Neutrophil (primary cell): ENCODE measurements at regions not wholly inside any gene's neighbourhood (a gene's known extent, or its start where the extent isn't known, plus 50 kb on each side); places are given as distances from the start of the nearest gene placed in this dataset.

Experiments used
- H3K27ac ChIP-seq: fragments of 200-600 bp; sonication (generic); 2 replicates; pipeline ENCODE4 v1.5.1; 2016; ENCODE audit warnings: mild to moderate bottlenecking, moderate library complexity
- H3K27me3 ChIP-seq: fragments of 200-600 bp; sonication (generic); 2 replicates; pipeline ENCODE4 v1.6.0; 2016; ENCODE audit warnings: mild to moderate bottlenecking
- H3K36me3 ChIP-seq: fragments of 200-600 bp; sonication (generic); 2 replicates; pipeline ENCODE4 v1.5.1; 2017
- H3K4me1 ChIP-seq, 2 experiments: fragments of 200-600 bp in 1 of 2; sonication (generic) in 1 of 2; 1 replicate in 1 of 2; 2 replicates in 1 of 2; pipeline versions ENCODE4 v1.5.1 to v1.6.1; 2013 to 2016; ENCODE audit warnings: low read depth in 1 of 2, low read length in 1 of 2, mild to moderate bottlenecking in 1 of 2, moderate library complexity in 1 of 2; ENCODE audit not compliant: control insufficient read depth in 1 of 2, insufficient read depth in 1 of 2
- H3K4me3 ChIP-seq, 2 experiments: fragments of 200-600 bp in 1 of 2; sonication (generic) in 1 of 2; 1 replicate in 1 of 2; 2 replicates in 1 of 2; pipeline ENCODE4 v1.5.1; 2013 to 2016; ENCODE audit warnings: low read depth in 1 of 2, low read length in 1 of 2, mild to moderate bottlenecking in 1 of 2, moderate library complexity in 1 of 2
- H3K9me3 ChIP-seq: fragments of 200-600 bp; sonication (generic); 2 replicates; pipeline ENCODE4 v1.5.1; 2016
- TF ChIP-seq, protein P1 (sequence below): fragments of 200-600 bp; sonication (generic); IDR thresholded peaks from 2 replicates; pipeline ENCODE4 v1.5.1; 2016; ENCODE audit warnings: antibody characterized with exemption

DNA sequence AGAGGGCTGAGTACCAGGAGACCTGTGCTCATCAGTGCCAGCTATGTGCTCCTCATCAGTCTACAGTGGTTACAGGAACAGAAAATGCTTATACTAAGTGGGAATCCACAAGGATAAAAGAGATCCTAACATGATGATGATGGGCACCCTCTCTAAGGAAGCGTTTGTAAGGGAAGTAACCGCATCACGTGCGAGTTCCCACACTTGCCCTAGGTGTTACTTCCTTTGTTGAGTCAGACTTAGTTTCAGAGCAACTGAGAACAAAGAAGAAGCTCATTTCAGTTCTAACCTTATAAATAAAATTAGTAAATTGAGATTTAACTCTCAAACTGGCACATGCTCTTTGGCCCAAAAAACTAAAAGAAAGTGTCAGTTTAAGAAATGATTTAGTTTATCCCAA lies 956.4 kb upstream of the TMEM132C start:
- no peaks in the 10 kb centered on the region for H3K4me1 ChIP-seq

DNA sequence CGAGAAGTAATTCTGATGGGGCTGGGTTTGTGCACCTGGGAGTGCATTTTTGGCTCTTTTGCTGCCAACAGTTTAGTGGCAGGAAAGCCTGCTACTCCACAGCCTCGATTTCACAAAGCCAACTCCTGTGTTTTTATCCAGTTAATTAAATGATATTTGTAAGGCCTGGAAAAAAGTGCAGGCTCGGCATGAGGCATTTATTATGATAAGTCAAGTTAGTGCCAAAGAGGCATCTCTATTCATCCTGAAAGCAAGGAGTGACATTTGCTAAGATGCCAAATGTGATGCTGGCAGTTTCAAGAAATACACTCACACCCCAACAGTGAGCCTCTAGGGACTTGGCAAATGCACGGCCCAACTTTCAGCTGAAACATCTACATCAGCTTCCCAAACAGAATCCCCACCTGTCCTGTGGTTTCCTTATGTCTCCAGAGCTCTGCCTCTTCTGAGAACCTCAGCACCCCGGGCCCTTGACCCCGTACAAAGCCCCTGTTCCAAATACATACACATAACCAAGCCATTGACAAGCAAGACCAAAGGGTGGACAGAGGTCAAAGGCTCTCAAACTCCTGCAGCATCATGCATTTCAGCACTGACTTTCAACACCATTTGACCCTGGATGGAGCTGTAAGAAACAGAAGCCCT lies 955.1 kb upstream of the TMEM132C start:
- Histone ChIP-seq H3K36me3 (no peaks in the 10 kb centered on the region), H3K4me1 (no peaks in the 10 kb centered on the region), H3K27ac (no peak overlapping the region), H3K9me3 (no peaks in the 10 kb centered on the region), H3K4me3 (no peak overlapping the region), H3K27me3 (no peaks in the 10 kb centered on the region)
- TF ChIP-seq, protein P1, sequence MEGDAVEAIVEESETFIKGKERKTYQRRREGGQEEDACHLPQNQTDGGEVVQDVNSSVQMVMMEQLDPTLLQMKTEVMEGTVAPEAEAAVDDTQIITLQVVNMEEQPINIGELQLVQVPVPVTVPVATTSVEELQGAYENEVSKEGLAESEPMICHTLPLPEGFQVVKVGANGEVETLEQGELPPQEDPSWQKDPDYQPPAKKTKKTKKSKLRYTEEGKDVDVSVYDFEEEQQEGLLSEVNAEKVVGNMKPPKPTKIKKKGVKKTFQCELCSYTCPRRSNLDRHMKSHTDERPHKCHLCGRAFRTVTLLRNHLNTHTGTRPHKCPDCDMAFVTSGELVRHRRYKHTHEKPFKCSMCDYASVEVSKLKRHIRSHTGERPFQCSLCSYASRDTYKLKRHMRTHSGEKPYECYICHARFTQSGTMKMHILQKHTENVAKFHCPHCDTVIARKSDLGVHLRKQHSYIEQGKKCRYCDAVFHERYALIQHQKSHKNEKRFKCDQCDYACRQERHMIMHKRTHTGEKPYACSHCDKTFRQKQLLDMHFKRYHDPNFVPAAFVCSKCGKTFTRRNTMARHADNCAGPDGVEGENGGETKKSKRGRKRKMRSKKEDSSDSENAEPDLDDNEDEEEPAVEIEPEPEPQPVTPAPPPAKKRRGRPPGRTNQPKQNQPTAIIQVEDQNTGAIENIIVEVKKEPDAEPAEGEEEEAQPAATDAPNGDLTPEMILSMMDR = no peak

More for the DNA sequence above, 956.4 kb upstream of the TMEM132C start:
- no peaks in the 10 kb centered on the region for H3K9me3 ChIP-seq
- no peak overlapping the region for H3K4me3 ChIP-seq
- TF ChIP-seq, protein P1 = no peak
- H3K27ac ChIP-seq = no peak overlapping the region
- no peaks in the 10 kb centered on the region for H3K36me3 ChIP-seq
- no peaks in the 10 kb centered on the region for H3K27me3 ChIP-seq

DNA sequence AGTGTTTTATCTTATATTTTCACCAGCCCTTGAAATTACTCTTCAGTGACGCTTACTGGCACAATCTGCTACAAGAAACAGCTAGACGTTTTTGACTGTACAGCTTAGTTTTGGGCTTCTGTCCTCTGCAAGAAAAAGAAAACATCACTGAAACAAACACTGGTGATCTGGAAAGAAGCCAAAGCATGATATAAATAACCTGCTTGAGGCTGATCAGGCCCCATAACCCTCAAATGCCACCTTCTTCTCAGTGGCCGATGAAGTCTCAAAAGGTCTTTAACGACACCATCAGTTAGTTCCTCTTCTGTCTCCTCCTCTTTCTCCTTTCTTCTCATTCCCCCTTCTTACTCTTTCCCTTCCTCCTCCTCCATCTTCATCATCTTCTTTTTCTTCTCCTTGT lies 942.3 kb upstream of the TMEM132C start:
- no peak overlapping the region for H3K4me3 ChIP-seq
- no peaks in the 10 kb centered on the region for H3K27me3 ChIP-seq
- no peaks in the 10 kb centered on the region for H3K4me1 ChIP-seq
- H3K36me3 ChIP-seq = no peaks in the 10 kb centered on the region
- no peak overlapping the region for H3K27ac ChIP-seq
- no peaks in the 10 kb centered on the region for H3K9me3 ChIP-seq
- TF ChIP-seq, protein P1 = no peak

DNA sequence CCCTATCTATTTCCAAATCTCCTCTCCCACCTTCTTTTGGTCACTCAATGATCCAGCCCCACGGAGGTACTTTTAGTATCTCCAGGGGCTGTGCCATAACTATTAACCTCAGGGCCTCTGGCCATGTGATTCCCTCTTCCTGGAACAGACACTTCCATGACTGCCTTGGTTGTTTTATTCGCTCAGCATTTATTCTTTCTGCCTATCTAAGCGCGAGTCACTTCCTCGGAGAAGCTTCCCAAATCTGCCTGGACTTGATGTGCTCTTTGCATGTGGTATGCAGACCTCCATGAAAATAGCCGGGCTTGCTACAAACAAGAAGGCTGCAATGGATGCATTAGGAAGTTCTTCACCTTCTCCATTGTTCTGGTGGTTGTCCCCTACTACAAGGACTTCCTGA lies 939.0 kb upstream of the TMEM132C start:
- H3K36me3 ChIP-seq = no peaks in the 10 kb centered on the region
- TF ChIP-seq, protein P1 = no peak
- H3K27ac ChIP-seq = no peak overlapping the region
- H3K27me3 ChIP-seq = no peaks in the 10 kb centered on the region
- H3K4me1 ChIP-seq = no peaks in the 10 kb centered on the region
- no peak overlapping the region for H3K4me3 ChIP-seq
- no peaks in the 10 kb centered on the region for H3K9me3 ChIP-seq

DNA sequence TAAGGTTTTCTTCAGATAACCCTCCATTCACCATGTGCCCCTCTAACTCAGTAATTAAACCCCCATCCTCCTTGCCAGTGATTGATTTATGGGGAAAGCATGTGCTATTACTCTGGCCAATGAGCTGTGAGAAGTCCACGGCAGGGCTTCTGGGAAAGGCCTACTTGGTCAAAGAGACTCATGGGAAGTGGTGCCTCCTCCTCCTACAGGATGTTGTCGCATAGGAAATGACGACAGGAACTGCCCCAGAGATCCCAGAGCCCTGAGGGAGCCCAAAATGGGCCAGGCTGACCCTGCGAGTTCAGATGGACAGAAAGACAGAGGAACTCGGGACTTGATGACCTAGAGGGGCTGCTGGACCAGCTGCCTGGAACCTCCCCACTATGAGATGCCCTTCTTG lies 938.1 kb upstream of the TMEM132C start:
- TF ChIP-seq, protein P1 = no peak

More for the DNA sequence above, 938.1 kb upstream of the TMEM132C start:
- Histone ChIP-seq H3K36me3 (no peaks in the 10 kb centered on the region), H3K4me1 (no peaks in the 10 kb centered on the region), H3K4me3 (no peak overlapping the region), H3K9me3 (no peaks in the 10 kb centered on the region), H3K27ac (no peak overlapping the region), H3K27me3 (no peaks in the 10 kb centered on the region)
